Parathyroid adenoma (tissue), 2 donors: ENCODE measurements at regions not wholly inside any gene's neighbourhood (a gene's known extent, or its start where the extent isn't known, plus 50 kb on each side); places are given as distances from the start of the nearest gene placed in this dataset.

Experiments used
- H2AFZ ChIP-seq: fragments of 300-600 bp; sonication (generic); one replicate; pipeline ENCODE4 v1.7.0; 2017; ENCODE audit warnings: antibody characterized with exemption, mild to moderate bottlenecking
- H3K27ac ChIP-seq: fragments of 300-600 bp; sonication (generic); one replicate; pipeline ENCODE4 v1.7.0; 2017
- H3K27me3 ChIP-seq: fragments of 300-600 bp; sonication (generic); one replicate; pipeline ENCODE4 v1.7.0; 2017; ENCODE audit warnings: low read length; ENCODE audit not compliant: control insufficient read depth, insufficient read depth
- H3K36me3 ChIP-seq: fragments of 300-600 bp; sonication (generic); one replicate; pipeline ENCODE4 v1.7.0; 2017; ENCODE audit warnings: low read length; ENCODE audit not compliant: control insufficient read depth, insufficient read depth
- H3K4me1 ChIP-seq: fragments of 300-600 bp; sonication (generic); one replicate; pipeline ENCODE4 v1.7.0; 2017; ENCODE audit warnings: control low read depth
- H3K4me2 ChIP-seq: fragments of 300-600 bp; sonication (generic); one replicate; pipeline ENCODE4 v1.7.0; 2017; ENCODE audit warnings: low read length
- H3K4me3 ChIP-seq: fragments of 300-600 bp; sonication (generic); one replicate; pipeline ENCODE4 v1.7.0; 2017; ENCODE audit warnings: low read depth, low read length
- H3K79me2 ChIP-seq: fragments of 300-600 bp; sonication (generic); one replicate; pipeline ENCODE4 v1.7.0; 2017; ENCODE audit warnings: control low read depth
- H3K9ac ChIP-seq: fragments of 300-600 bp; sonication (generic); one replicate; pipeline ENCODE4 v1.7.0; 2017; ENCODE audit warnings: mild to moderate bottlenecking
- H3K9me3 ChIP-seq: fragments of 300-600 bp; sonication (generic); one replicate; pipeline ENCODE4 v1.7.0; 2017; ENCODE audit warnings: low read length; ENCODE audit not compliant: control insufficient read depth
- CTCF ChIP-seq: fragments of 300-600 bp; sonication (generic); IDR thresholded peaks from one replicate; pipeline ENCODE4 v1.7.0; 2017; ENCODE audit warnings: antibody characterized with exemption, mild to moderate bottlenecking
- donor health status: primary hyperparathyroidism.

DNA sequence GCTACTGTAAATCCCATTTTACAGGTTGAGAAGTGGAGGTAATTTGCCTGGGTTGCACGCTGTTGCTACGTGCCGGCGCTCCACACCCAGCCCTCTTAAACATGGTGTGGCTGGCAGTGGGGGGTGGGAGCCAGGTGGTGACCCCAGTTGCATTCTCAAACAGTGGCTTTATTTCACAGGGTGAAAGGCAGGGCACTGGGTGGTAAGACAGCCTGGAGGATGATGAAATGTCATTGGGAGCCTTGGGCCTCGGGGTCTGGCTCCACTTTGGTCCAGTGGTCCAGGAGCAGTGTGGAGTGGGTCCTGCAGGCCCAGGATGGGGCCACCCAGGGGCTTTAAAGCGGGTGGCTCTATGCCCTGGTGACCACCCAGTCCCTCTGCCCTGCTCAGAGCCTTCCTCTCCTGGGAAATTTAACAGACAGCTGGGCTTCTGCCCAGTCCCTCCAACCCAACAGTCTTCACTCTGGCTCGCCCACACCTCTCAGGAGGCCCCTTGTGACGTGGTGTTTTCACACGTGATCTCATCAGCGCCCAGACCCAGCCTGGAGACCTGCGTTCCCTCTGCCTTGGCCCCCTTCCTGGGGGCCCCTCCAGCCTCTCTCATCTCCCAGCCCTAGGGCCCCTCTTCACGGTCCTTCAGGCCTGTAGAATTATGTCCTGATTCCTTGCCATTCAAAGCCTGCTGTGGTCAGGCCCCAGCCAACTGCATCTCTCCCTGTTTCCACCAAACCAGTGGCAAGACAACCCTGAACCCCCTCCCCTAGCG, 92.5 kb downstream of the INHBB start:
- Histone ChIP-seq H3K4me3 (no peak overlapping the region), H3K9ac (no peak overlapping the region), H3K79me2 (no peaks in the 10 kb centered on the region), H3K27me3 (no peaks in the 10 kb centered on the region), H3K4me2 (no peak overlapping the region), H2AFZ (no peak overlapping the region), H3K4me1 (peaks cover 5% of the 10 kb centered on the region), H3K27ac (no peak overlapping the region), H3K36me3 (no peaks in the 10 kb centered on the region), H3K9me3 (no peaks in the 10 kb centered on the region)
- TF ChIP-seq CTCF = no peak

- no peak for TF ChIP-seq CTCF
- Histone ChIP-seq H3K4me1 (peaks cover 5% of the 10 kb centered on the region), H2AFZ (no peak overlapping the region), H3K27ac (no peak overlapping the region), H3K36me3 (no peaks in the 10 kb centered on the region), H3K79me2 (no peaks in the 10 kb centered on the region), H3K4me2 (no peak overlapping the region), H3K4me3 (no peak overlapping the region), H3K9ac (no peak overlapping the region), H3K27me3 (no peaks in the 10 kb centered on the region), H3K9me3 (no peaks in the 10 kb centered on the region)
Observed at GRCh38 chr2:120439067-120439368, 93.1 kb downstream of the INHBB start.

GRCh38 chr2:120439637-120440384, 93.9 kb downstream of the INHBB start:
- Histone ChIP-seq H3K36me3 (no peaks in the 10 kb centered on the region), H3K9me3 (no peaks in the 10 kb centered on the region), H3K9ac (no peak overlapping the region), H2AFZ (no peak overlapping the region), H3K79me2 (no peaks in the 10 kb centered on the region), H3K4me3 (no peak overlapping the region), H3K4me2 (no peak overlapping the region), H3K27ac (no peak overlapping the region), H3K27me3 (no peaks in the 10 kb centered on the region), H3K4me1 (peaks cover 5% of the 10 kb centered on the region)
- TF ChIP-seq CTCF = no peak

GRCh38 chr2:120440521-120441350, 94.8 kb downstream of the INHBB start:
- Histone ChIP-seq H3K9ac (no peak overlapping the region), H3K4me2 (no peak overlapping the region), H3K27me3 (no peaks in the 10 kb centered on the region), H3K4me1 (peaks cover 5% of the 10 kb centered on the region), H3K9me3 (no peaks in the 10 kb centered on the region), H3K36me3 (no peaks in the 10 kb centered on the region), H3K79me2 (no peaks in the 10 kb centered on the region), H3K27ac (no peak overlapping the region), H3K4me3 (no peak overlapping the region), H2AFZ (no peak overlapping the region)
- no peak for TF ChIP-seq CTCF
